NCI-H524 (cell line): ENCODE measurements at regions not wholly inside any gene's neighbourhood (a gene's known extent, or its start where the extent isn't known, plus 50 kb on each side); places are given as distances from the start of the nearest gene placed in this dataset.
A peak's percentile ranks its signal among the peaks of the same experiment; 100 is the strongest.

Experiments used
- DNase-seq, 2 experiments: peaks; one replicate each; lab custom pipeline; 2025; lab: John Stamatoyannopoulos, UW

DNA sequence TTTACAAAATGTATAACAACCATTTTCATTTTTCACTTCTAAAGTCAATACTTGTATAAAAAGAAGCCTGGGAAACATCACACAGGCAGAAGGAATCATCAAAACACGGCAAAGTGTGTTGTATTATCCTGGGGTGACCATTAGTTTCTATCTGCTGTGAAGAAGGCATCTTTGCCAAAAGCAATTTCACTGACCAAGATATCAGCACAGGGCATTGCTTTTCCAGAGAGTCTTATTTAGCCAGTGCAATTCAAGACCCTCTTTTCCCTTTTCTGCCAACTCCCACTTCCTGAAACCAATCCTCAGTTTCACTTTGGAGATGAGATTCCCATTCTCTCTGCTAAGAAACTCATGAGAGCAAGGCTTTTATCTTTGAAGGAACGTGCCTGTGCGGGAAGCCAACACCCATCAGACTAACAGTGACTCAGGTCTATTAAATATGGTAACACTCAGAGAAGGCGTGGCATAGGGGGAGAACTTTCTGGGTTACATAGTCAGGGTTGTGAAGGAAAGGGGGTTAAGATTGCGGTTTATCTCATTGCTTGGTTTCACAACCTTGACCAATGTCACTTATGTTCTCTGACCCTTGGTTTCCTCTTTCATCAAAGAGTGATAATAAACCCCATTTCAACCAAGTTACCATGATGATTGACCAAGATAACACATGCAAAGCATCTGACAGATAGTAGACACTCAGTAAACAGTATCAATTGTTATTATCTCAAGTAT lies 666.9 kb upstream of the KLF4 start:
- no peak for DNase-seq

DNA sequence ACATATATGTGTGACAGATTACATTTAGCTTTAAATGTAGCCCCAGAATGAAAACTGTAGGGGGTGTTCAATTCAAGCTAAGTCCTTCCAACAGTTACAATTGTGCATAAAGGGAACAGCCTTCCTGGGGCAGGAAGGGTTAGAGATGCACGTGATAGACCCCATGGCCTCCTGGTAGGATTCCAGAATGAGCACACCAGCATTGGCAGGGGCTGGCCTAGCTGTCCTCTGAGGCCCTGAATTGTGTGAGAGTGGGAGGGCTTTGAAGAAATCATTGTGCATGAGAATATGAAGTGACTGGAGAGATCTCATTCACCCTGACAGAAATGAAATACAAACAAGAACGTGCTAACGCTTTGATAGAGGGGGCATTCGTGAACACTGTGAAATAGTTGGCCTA lies 663.8 kb upstream of the KLF4 start:
- DNase-seq = no peak

DNA sequence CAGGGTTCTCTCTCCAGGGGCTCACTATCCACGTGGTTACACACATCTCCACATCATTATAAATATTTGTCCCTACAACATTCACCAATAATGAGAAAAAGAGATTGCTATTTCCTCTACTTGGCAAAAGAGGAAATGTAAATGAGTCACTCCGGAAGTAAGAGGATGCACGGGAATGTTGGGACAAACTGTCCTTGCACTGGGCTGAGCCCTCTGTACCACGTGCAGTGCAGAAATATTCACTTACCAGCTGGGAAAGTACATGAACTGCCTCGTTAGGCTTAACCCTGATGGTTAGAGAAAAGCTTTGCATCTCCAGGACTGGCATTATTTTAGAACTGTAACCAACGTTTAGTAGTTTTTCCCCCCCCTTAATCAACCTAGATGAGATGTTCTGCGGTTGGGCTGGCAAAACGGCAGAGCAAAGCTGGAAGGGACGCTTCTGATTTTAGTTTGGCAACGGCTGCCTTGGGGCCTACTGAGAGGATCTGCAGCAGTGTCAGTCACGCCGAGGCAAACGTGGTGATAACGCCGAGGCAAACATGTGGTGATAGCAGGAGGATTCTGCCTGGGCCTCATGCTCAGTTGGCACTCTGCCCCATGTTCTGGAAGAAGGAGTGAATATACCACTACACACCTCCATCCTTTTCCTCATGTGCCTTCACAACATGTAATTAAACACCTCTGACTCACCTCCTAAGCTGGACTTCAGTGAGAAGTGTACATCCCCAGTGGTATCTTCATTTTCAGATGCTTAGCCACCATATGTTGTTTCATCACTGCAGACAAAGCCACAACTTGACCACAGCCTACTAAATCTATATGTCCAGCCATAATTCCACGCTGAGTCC lies 661.4 kb upstream of the KLF4 start:
- DNase-seq = peak in 1 of 2 experiments; percentile 22

DNA sequence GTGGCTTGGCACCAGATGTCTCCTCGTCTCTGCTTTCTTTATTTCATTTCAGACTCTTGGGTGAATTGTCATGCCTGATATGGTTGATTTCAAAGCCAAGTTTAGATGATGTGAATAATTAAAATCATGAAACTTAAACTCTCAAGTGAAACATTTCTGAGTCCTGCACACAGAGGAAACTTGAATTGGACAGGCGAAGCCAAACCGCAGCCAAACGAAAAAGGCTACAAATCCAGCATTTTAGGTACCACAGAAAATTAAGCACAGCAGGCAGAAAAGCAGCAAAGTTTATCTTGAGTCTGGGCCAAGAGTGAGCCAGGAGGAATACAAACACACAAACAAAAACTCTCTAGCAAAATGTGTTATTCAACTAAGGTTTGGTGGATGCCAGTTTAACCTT lies 659.8 kb upstream of the KLF4 start:
- DNase-seq = no peak

DNA sequence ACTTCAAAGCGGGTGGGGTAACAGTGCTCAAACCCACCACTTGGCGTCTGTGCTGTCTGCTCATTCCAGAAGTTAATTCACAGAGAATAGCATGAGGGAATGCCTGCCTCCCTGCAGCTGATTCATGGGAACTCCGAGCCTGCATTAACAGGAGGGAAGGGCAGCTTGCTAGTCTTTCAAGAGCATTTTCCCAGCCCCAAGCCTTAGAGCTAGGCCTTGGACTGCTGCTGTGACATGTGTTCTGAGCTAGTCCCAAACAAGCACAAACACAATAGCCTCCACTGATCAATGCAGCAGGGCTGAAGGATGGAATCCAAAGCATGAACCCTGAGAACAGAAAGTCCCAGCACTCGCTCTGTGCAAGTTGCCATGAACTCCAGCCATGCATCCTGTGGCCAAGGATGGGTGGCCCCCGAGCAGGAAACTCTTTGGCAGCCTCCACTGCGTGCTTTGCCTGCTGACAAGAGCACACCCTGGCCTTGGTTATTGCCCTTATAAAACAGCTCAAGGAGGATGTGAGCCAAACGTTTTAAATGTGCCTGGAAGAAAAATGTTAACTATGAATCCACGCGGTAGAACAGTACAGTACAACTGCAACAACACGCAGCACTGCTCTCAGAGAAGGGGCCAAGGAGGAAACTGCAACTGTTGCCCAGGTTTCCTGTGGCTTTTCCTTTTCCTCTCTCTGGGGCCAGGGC lies 653.1 kb upstream of the KLF4 start:
- no peak for DNase-seq

DNA sequence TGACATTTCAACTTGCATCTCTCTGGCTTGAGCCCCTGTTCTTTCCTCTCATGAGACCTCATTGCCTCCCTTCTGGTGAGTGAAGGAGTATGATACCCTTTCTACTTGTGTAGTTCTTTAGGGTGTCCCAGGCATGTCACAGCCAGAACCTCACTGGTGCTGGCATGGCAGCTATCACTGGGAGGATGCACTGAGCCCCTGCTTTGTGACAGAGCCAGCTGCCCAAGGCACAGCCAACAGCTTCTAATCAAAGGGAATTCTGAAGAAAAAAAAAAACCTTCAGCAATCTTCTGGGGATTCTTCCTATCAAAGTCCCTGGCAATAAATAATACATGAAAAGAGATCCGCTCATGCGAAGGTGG lies 652.6 kb upstream of the KLF4 start:
- DNase-seq = no peak

DNA sequence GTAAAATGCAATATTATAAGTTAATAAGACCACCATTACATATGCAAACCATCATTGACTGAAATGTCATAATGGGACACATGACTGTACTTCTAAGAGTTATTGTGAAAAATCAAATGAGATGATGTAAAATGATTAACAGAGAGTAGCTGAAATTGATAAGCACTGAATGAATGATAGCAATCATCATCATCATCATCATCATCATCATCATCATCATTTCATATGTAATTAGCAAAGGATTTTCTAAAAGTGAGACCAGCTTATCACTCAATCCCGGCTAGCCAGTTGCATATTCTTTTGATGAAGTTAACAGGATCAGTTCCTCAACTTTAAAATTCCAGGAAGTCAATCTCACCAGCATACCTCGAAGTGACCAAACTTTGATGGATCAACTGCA lies 650.3 kb upstream of the KLF4 start:
- no peak for DNase-seq

DNA sequence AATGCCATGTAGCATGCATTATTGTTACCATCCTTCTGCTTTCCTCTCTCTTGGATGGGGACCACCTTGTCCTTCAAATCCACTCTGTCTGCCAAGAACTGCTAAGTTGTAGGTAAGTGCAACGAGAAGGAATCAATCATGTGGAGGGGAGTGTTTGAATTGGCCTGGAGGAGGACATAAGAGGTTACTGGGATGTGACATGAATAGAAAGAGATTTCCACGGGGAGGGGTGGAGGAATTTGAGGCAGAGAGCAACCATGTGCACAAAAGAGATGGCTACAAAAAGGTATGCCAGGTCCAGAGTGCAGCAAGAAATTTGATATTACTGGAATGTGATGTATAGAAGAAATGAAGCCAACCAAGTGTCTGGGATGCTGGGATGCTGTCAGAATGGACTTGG lies 648.9 kb upstream of the KLF4 start:
- DNase-seq = no peak

DNA sequence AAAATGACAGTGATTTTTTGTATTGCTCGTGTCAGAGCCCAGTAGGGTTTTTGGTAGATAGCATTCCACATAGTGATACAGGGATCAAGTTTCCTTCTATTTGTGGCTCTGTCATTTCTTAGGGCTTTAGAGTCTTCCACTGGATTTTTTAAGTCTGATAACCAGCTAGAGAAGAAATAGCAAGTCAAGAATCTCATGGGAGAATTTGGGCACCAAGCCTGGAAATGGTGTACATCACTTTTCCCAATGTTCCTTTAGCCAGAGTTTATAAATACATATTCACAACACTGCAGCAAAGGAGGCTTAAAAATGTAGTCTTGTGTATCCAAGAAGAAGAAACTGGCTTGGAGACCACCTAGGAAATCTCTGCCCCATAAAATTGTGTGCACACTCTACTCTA lies 647.1 kb upstream of the KLF4 start:
- no peak for DNase-seq

DNA sequence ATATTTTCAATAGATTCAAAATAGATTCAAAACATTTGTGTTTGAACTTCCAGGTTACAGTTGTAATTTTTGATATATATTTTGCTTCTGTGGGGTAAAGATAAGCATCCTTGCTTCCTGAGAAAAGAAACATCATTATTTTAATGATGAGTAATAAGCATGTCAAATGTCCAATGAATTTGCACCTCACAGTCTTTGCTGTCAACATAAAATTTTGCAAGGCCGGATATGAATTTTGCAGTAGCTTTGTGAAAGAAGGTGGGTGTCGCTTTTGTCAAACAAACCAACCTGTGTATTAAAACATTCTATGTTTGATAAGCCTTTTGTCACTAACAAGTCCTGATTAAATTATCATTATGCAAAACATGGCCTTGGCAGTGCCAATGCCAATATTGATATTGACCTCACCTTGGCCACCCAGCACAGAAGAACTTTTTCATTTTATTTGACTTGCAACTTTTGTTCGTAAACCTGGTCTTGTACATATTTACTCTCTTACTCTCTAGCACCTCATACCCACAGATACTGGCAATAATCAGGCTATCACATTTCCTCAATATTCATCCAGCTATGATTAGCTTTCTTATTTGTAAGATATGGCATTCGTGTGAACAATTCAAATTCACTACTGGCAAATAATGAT lies 645.0 kb upstream of the KLF4 start:
- DNase-seq = no peak

DNA sequence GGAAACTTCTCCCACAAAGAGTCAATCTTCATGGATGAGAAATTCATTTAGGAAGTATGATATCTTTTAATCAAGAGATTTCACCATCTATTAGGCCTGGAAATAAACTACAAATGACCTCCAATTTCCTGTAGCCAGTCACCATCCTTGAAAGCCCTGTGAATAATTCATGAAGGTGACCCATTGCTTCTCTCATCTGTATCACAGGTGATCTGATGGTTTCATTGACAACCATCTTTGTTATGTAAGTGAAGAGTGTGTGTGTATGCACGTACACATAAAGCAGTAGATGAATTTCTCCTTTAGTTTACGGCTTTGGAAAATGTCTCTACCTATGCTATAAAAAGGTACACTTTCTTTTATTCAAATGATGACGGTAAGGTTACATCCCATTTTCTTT lies 644.1 kb upstream of the KLF4 start:
- DNase-seq = no peak

DNA sequence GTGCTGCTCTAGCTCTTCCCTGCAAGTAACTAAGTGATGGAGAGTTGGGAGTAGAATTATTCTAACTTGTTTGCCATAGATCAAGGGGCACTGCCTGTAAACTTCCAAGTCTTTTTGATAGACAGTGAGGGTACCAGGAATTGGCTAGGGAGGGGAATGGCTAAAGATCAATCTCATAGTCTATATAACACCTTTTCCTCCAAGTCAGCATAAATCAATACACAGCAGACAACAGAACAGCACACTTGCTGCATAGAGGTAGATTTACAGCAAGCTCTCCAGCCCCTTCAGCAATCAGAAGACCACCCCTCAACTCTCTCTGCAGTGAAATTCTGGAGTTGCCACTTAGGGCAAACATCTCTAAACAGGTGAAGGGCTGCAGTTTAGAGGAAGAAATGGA lies 643.5 kb upstream of the KLF4 start:
- DNase-seq = no peak

DNA sequence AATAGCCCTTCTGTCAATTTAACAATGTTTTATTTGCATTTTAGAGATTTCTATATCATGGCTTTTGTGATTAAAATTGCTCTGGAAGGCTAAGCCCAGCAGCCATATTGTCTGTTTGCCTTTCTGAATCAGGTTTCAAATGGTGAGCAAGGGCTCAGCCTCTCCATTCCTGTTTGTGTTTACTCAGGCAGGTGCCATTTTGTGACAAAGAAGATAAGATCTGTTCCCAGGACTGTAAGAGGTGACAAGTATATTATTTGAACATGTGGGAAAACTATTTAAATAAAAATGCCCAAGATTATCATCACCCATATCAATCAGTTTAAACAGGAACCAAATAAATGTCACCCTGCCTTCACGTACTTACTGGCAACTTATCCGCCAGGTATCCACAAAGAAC lies 641.3 kb upstream of the KLF4 start:
- DNase-seq = no peak

DNA sequence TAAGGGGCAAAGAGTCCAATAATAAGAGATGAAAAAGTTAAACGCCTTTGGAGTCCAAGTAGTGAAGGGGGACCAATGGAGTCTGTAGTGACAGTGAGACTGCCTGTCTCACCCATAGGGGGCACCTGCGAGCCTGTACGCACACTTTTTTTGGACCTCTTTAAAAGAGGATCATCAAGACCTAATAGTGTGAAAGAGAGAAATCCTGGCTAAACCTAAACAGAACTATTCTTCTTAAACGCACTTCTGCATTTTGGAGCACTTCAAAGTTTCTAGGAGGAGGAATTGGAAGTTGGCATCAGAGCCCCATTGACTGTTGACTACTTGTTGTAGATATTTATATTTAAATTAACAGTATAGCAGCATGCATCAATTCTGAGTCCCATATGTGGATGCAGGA lies 636.1 kb upstream of the KLF4 start:
- no peak for DNase-seq

DNA sequence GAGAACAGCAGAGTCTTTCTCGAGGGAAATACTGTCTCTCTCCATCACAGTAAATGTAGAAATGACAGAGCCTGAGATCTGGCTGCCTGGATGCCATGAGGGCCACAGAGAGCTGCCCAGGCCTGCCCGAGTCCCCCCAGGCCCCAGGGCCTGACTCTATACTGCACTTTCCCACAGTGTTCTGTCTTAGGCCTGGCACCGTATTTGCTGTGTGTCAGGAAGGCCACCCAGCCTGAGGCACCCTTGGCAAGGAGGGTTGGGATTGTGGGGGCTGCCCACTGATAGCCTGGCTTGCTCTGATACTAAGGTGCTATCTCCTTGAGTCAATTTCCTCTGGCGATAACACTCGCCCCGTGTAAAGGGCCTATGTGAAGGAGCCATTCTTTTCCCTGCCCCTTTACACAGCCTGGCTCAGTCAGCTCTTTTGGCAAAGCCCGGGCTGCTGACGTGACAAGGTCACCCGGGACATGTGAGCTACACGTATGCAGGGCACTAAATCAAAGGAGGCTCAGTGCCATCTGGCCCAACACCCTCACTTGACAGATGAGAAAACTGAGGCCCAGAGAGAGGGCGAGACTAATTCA lies 630.1 kb upstream of the KLF4 start:
- DNase-seq = no peak

DNA sequence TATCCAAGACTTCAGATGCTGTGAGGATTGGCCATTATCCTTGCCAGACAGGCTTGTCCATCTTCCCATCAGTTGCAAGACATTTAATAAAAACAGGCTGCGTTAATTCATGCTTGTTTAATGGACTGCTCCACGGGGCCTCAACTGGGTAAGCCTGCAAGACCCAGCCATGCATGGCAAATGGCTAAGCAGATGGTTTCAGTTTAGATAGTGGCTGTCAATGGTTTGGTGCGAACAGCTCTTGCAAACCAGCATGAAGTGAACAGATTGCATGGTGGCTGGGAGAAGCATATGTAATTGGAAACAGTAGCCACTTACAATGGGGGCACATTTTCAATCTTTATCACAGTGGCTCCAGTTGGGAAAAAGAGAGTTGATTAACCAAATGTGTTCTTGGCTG lies 628.2 kb upstream of the KLF4 start:
- peak; percentile 97 to 99 for DNase-seq

DNA sequence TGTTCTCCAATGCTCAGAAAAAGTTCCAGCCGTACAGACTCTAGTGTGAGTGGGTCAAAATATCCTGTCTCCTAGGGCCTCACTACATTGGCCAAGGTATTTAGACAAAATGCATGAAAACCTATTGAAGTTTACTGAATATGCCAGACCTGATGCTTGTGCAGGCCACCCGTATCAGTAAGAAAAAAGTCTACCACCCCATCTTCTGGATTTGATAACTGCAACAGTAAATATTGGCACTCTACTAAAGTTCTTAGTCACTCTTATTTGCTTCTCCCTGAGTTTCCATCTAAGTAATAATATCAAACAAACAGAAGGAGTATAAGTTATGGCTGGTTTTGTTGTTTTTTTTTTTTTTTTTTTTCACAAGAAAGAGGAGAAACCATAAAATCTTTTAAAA lies 627.7 kb upstream of the KLF4 start:
- DNase-seq = no peak

DNA sequence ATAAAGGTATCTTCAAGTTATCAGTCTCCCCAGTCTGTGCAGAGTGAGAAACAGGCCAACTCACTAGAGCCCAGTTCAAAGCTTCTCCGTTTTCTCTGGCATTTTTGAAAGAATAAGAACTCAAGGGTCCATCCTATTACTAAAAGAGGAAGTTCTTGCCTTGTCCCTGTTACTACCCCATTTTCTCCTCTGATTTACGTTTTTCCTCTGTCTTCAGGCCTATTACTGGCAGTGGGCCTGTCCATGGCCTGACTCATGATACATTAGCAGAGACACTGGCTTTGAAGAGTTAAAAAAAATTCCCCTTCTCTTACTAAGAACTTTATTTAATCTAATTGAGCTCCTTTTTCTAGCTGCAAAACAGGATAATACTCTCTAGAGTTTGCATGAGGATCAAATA lies 624.0 kb upstream of the KLF4 start:
- no peak for DNase-seq

DNA sequence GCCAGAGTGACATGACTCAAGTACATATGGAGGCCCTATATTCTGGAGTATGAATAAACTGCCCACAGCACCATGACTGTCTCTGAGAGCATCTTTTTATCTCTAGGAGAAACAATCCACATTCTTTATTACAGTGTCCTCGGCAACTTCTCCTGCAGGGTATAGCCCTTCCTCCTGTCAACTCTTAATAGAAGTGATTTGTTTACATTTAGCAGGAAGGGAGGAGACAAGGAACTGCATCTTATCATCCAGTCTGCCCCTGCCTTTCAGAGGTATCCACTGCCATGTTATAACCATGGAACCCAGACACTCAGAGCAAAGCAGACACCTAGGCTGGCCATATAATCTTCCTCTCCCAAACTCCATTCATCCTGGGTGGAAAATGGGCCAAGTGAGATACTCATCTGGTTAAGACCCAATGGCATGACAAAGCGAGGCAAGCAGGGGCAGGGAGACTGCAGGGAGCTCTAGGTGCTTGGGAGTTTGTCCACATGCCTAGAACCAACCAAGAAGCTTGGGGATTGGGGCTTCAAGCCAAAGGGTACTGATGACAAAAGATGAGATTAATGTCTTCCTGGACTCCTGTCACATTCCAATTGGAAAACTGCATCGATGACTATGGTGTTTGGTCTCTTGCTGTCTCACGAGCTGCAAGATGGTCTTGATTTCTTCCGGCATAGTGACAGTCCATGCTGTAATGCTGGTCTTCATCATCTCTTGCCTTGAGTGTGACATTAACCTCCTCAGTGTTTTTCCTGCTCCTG lies 620.5 kb upstream of the KLF4 start:
- DNase-seq = no peak

DNA sequence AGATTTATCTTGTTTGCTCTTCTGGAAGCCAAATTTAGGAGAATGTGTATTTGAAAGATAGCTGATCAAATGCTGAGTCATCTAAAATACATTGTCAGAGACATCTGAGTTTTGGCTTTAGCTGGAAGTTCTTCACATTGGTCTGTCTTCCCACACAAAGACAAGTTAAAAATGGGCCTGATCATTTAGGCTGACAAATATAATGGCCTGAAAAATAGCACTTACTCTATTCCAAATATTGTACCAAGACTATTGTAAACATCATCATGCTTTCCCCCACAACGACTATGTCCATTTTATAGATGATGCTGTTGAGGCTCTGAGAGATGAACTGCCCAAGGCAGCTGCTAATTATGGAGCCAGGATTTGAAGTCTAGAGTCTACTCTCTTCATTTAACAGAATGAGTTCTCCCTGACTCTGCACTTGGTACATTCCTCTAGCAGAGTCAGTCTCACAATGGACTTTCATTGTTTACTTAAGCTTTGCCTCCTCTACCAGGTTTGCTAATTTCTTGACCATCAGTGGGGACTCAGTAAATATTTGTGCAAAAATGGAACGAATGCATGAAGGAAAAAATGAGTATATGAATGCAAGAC lies 619.4 kb upstream of the KLF4 start:
- no peak for DNase-seq

DNA sequence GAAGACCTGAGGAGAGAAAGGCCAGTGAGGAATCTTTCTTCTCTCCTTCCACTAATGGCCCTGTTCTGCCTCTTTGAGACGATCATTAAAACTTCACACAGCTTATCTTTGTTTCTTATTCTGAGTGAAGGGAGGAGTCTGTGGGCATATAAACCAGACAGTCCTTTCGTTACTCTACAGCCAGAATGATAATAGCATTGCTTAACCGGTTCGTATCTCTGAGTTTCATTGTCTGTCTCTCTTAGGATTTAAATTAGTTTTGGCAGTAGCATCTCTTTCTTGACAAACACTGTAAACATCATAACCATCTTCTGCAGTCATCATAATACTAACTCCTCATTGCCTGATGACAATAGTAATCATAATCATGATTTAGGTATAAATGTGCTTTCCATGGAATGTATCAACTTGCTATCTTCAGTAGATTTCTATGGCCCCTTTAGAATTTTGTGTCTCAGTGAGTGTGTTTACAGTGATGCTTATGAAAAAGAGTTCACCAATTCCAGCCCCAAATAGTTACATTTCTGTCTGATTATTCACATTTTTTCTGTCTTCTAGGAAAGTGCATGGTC lies 618.8 kb upstream of the KLF4 start:
- no peak for DNase-seq
